Hematopoietic multipotent progenitor cell treated with erythropoietin and hydrocortisone succinate and interleukin-3 and kit ligand, for 15 days (in vitro differentiated cells): ENCODE measurements at regions not wholly inside any gene's neighbourhood (a gene's known extent, or its start where the extent isn't known, plus 50 kb on each side); places are given as distances from the start of the nearest gene placed in this dataset.
"Not testable (repeated sequence)": the region's sequence is repeated elsewhere in the genome, so short reads cannot be mapped to it uniquely, and the experiment has no call there.

Experiments used
- DNase-seq: peaks from one replicate; pipeline ENCODE4 v3.0.0-alpha.2; 2015; ENCODE audit warnings: low spot score

- no peak for DNase-seq
These were observed 148.1 kb upstream of the ZNF608 start for GRCh38 chr5:124894541-124894940.

- no peak for DNase-seq
These were observed 148.8 kb upstream of the ZNF608 start for GRCh38 chr5:124895236-124895635.

- no peak for DNase-seq
These were observed 154.6 kb upstream of the ZNF608 start for GRCh38 chr5:124901081-124901480.

GRCh38 chr5:124902097-124902821 is 155.8 kb upstream of the ZNF608 start:
- no peak for DNase-seq

- DNase-seq, result no peak
These were observed 159.1 kb upstream of the ZNF608 start for GRCh38 chr5:124905256-124906130.

- no peak for DNase-seq
These were observed 160.1 kb upstream of the ZNF608 start for GRCh38 chr5:124906339-124907097.

GRCh38 chr5:124907098-124907644 is 160.7 kb upstream of the ZNF608 start:
- DNase-seq, result no peak

- no peak for DNase-seq
These were observed 162.4 kb upstream of the ZNF608 start for GRCh38 chr5:124908581-124909451.

- no peak for DNase-seq
These were observed 163.3 kb upstream of the ZNF608 start for GRCh38 chr5:124909734-124910133.

GRCh38 chr5:124910354-124911016 is 164.0 kb upstream of the ZNF608 start:
- no peak for DNase-seq

GRCh38 chr5:124912638-124913328 is 166.3 kb upstream of the ZNF608 start:
- no peak for DNase-seq

- no peak for DNase-seq
These were observed 166.9 kb upstream of the ZNF608 start for GRCh38 chr5:124913329-124913653.

- not testable (repeated sequence) for DNase-seq
These were observed 169.9 kb upstream of the ZNF608 start for GRCh38 chr5:124916313-124916712.

GRCh38 chr5:124918618-124919017 is 172.2 kb upstream of the ZNF608 start:
- no peak for DNase-seq

GRCh38 chr5:124919076-124919475 is 172.6 kb upstream of the ZNF608 start:
- no peak for DNase-seq

- no peak for DNase-seq
These were observed 173.5 kb upstream of the ZNF608 start for GRCh38 chr5:124919747-124920525.

GRCh38 chr5:124920909-124921666 is 174.6 kb upstream of the ZNF608 start:
- DNase-seq, result no peak

- no peak for DNase-seq
These were observed 175.3 kb upstream of the ZNF608 start for GRCh38 chr5:124921694-124922093.
